GM12873 (cell line): ENCODE measurements at regions not wholly inside any gene's neighbourhood (a gene's known extent, or its start where the extent isn't known, plus 50 kb on each side); places are given as distances from the start of the nearest gene placed in this dataset.

Source experiments
- CTCF ChIP-seq: IDR thresholded peaks from 2 replicates; pipeline ENCODE4 v1.5.1; 2012; ENCODE audit warnings: low read depth, mild to moderate bottlenecking, moderate library complexity, low read length, control low read depth; ENCODE audit not compliant: insufficient read depth; ENCODE audit errors: missing control alignments

- TF ChIP-seq CTCF, result no peak
Measured at GRCh38 chr10:108469940-108470339, 1305.4 kb upstream of the SORCS1 start.

GRCh38 chr10:108465871-108466641 is 1301.5 kb upstream of the SORCS1 start:
- no peak for TF ChIP-seq CTCF

- TF ChIP-seq CTCF, result no peak
Measured at GRCh38 chr10:108462005-108462404, 1297.5 kb upstream of the SORCS1 start.

GRCh38 chr10:108454793-108455192 is 1290.3 kb upstream of the SORCS1 start:
- TF ChIP-seq CTCF, result no peak

- no peak for TF ChIP-seq CTCF
Measured at GRCh38 chr10:108454224-108454623, 1289.7 kb upstream of the SORCS1 start.

GRCh38 chr10:108453166-108453565 is 1288.7 kb upstream of the SORCS1 start:
- TF ChIP-seq CTCF, result no peak

- no peak for TF ChIP-seq CTCF
Measured at GRCh38 chr10:108452533-108452932, 1288.0 kb upstream of the SORCS1 start.

GRCh38 chr10:108450280-108450679 is 1285.8 kb upstream of the SORCS1 start:
- no peak for TF ChIP-seq CTCF
